ENCODE measurements at regions not wholly inside any gene's neighbourhood (a gene's known extent, or its start where the extent isn't known, plus 50 kb on each side); places are given as distances from the start of the nearest gene placed in this dataset.

DNA sequence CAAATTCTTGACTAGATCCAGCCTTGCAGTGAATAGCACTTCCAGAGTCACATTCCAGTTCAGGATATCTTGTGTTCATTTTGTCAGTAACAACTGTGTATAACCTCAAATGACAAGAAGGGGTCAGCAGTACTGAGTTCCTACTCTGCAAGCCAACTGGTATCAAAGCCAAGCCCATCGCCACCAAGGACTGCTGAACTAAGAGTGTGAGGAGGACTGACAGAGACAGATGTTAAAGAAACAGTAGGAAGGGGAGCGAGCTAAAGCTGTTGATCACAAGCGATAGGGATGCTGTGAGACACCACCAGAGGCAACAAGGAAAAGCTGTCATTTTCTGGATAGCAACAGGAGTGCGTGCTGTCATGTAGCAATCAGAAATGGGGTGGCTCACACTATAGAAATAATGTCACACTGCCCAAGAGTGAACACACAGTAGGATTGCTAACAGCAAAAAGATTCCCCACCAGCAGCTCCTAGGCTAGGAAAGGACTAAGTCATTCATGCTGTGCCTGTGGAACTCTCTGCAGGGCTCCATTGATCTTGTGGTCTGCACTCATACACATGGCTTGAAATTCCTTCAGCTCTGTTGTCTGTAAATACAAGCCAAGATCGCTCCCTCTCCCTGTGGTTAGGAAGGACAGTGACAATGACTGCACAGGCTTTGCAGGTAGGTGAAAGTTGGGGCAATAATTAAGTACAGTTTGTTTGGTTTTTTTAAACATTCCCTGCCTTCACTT lies 658.6 kb downstream of the NR2F1-AS1 start:
- DNase-seq = peak; percentile 11

DNA sequence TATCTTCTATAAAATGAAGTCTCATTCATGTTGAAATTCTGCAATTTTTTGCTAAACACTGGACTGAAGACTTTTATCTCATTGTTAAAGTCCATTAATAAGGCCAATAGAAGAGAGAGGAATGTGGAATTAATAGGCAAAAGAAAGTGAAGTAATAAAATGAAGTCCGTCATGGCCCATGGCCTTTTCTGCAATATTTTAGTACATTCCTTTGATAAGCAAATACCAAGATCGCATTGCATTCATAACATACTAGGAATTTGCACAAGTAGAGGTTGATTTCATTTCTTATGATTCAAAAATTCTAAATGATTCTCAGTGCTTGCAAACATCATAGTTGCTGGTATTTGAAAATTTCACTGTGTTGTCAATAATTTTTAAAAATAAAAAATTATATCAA lies 664.0 kb downstream of the NR2F1-AS1 start:
- peak; percentile 27 for DNase-seq

DNA sequence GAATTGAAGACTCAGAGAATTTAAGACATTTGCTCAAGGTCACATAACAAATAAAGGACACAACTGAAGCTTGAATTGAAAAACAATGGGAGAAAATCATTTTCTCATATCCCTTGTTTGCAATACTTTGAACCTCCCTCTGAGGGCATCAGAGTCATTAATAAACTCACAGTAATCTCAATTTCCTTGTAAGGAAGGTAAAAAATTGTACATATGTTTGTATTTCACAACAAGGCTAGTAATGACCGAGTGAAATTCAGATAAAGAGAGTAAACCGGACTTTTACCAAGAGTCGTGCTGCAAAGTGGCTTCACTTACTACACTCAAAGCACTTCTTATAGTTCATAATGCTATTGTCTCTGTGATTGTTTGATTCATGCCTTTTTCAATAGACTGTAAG lies 665.0 kb downstream of the NR2F1-AS1 start:
- peak; percentile 22 for DNase-seq

DNA sequence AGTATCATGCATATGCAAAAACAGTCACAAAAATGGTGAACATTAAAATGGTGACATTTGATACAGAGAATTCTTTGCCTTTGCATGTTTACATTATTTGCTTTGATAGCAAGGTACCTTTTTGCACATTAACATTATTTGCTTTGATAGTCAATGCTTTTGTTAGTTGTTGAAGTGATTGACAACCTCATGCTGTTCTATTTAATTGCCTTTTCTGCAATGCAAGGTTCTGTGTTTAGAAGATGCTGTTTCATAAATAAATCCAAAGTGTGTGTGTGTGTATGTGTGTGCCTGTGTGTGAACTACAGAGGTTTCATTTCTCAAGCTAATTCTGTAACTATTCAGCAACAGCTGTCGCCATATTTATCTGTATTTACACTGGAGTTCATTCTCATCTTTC lies 668.7 kb downstream of the NR2F1-AS1 start:
- no peak for DNase-seq

DNA sequence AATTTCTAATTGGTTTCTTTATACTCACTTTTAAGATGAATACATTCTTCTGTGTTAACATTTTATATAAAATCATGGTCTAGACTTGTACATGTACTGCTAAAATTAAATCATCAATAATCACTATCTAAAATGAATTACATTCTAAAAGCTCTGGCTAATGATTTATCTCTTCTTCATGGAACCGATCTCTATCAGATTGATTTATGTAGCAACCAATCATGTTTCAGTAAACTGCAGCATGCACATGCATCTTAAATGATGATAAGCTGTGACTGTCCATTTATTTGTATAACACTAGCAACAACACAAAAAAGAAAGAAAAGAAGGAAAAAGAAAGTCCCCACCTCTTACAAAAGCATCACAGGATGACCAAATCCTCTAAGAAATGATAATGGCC lies 669.2 kb downstream of the NR2F1-AS1 start:
- no peak for DNase-seq

DNA sequence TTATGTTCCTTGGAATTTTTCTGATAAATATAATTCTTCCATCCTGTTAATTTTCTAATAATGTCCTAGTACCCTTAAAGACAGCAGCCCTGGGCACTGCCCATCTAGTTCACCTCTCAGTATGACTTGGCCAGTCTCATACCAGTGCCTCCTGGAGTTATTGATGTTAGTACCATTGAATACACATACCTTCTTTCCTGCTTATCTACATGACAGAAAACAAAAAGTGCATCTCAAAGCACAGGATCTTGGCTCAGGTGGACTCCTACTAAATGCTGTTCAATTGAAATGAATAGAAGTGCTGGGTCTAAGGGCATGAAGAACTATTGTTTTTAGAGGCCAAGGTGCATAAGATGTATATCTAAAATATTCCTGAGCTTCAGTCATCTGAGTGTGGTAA lies 669.7 kb downstream of the NR2F1-AS1 start:
- DNase-seq = no peak

DNA sequence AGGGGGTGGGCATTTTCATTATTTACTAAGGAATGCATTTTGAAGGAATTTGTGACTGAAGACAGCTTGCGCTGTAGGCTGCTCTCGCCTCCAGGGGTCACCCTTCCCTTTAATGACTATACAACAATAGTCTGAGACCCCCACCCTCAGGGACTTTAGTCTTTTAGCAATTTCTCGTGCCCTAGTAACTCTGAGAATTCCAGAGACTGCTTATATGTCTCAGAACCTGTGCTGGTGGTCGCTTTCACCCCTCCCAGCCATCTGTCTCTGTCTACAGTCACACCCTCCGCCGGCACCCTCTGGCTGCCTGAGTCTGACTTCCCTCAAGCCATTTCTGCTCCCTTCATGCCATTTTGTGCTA lies 671.4 kb downstream of the NR2F1-AS1 start:
- DNase-seq = peak; percentile 31

DNA sequence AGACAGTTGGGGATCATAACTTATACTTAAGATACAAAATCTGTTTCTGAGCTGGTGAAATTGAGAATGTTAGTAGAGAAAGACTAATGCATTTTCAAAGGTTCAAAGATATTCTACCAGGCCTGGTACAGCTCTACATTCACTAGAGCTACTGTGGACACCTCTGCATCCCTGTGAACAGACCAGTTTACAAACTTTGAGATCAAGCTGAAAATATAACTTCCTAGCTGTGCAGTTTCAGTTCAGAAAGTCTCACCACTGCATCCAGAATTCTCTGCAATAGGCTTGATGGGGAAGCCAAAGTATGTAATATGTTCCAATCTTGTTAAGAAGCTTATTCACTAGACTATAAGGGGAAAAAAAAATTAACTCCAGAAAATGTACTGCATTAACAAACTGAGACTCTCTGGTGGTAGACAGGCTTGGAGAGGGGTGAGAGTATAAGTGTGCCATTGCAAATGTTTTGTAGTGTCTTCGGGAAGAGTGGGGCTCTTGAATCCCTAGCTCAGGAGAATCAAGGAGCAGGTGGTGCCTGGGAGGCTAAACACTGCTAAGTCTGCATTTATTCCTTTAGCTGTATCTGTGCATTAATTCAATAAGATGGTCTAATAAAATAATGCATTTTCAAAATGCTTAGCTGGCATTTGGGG lies 671.9 kb downstream of the NR2F1-AS1 start:
- DNase-seq = no peak

DNA sequence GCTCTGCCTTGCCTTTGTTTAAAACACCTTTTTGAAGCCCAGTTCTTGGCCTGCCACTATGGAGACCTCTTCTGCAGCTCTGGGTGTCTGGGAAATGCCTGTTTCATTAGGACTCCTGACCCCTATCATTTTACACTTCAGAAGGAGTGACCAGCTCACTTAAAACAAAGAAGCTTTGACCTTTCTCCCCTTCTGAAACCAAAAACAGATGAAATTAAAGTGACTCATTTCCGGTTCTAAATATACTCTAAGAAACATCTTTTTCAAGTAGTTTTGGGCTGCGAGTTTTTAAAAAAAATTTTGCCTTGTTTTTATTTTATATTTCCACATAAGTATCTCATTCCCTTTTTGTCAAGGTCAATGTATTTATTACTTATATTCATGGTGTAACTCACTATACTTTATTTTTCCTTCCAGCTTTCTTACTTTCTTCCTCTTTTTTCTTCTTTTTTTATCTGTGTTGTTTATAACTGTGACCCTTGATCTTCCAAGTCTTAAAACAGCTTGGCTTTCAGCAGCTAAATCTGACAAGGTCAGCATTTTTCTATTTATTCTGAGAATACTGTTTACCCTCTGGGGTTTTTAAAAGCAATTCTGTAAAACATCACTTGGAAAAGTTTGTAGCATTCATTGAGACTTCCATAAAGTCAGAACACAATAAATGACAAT lies 672.9 kb downstream of the NR2F1-AS1 start:
- DNase-seq = no peak

DNA sequence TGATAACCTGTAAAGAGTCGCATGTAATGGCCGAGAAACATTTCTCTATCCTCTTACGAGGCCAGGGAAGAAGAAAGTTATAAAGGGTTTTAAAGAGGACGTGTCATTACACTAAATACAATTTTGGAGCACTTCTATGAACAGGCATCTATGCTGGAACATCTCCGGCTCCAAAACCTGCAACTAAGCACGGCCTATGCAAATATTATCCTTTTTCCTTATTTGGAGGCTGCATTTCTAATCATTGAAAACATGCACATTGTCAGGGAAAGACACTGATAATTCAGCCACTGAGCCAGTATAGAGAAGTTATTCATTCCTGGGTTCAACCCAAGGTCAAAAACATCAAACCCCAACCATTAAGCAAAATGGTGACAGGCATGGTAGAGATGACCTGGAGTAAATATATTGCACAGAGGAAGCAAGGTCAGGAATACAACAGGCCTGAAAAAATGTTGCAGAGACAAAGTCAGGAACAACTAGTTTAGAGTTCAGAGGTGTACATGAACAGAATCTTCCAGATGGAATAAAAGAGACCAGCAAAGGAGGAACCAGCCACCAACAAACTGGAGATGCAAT lies 674.1 kb downstream of the NR2F1-AS1 start:
- DNase-seq = no peak

DNA sequence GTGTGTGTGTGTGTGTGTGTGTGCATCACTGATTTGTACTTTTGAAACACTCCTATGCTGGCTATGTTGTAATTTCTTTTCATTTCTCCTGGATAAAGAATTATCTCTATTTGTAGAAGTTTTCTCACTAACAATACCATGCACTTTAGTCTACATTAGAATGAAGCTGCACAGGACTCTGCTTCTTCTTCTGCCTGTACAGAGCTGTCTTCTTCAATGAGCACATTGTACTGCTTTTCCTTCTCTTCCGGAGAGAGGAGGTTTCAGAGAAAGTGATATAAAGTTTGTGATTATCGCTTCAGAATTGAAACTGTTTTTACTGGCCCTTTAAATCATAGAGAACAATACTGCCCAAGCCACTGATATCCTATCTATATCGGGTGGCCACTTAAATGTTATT lies 677.0 kb downstream of the NR2F1-AS1 start:
- no peak for DNase-seq

DNA sequence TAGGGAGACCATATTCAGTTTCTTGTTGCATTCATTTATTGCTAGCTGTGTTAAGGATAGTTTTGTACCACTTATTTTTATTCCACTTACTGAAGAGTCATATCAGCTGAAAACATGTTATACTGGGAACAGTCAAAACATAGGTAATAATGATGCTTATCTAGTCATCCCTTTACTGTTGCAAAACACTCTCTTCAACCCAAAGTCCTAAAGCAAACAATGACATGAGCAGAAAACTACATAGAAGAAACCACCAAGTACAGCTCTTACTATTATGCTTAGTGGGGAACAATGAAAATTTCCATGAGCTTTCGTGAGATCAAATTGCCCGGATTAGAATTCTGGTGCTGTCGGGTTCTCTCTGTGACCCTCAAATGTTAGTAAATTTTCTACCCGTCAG lies 681.4 kb downstream of the NR2F1-AS1 start:
- no peak for DNase-seq

DNA sequence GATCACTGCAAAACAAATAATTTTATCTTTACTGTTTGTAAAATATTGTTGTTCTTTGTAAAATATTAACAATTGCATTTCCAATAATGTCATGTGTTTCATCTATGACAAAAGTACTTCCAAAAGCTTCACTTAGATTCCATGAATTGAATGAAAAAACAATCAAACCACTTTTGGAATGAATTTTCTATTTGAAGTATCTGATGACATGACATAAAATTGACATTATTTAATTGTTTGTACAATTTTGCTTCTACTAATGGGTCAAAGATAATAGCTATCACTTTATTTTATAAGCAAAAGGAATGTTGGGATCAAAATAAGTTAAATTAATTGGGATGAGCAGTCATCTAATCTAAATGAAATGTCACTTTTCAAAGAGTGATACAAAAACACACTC lies 684.3 kb downstream of the NR2F1-AS1 start:
- DNase-seq = no peak

DNA sequence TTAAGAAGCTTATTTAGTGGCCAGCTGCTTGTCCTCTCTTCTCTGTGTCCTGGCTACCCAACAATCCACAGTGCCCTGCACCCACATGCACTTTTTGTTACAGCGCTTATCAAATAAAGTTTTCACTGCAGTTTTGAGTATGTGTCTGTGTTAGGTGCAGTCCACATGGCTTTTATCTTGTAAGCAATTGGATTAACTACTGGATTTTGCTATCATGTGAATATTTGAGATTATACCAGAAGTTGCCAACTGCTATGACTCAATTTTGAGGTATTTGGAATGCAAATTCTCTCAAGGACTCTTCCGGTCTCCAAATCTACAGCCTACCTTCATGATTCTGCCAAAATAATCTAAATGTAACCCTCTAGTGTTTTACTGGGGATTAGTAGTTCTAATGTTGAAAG lies 690.2 kb downstream of the NR2F1-AS1 start:
- peak; percentile 42 for DNase-seq

DNA sequence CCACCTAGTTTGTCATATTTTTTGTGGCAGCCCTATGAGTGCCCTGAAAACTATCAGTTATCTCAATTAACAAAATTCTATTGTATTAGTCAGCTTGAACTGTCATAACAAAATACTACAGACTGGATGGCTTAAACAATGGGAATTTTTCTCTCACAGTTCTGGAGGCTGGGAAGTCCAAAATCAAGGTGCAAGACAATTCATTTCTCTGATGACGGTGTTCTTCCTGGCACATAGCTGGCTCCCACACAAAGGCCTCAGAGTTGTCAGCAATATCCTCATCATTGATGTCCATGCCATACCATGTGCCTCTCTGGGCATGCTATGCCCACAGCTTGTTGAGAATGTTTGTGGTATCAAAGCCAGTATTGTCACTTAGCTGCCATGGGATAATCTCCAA lies 691.9 kb downstream of the NR2F1-AS1 start:
- no peak for DNase-seq

DNA sequence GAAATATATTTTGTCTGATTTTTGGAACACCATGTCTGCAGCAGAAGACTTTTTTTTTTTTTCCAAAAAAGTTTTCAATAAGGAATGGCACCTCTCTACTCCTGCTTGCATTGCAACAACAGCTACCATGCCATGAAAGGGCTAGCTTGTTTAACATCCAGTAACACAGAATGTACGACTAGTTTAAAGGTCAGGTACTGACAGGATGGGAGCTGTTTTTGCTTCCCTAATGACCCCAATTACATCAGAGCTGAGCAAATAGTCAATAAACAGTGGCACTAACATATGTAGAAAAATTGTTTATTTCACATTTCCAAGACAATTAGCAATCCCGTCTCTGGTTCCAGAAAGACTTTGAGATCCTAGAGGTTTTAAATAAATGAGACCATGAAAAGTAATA lies 693.8 kb downstream of the NR2F1-AS1 start:
- no peak for DNase-seq

DNA sequence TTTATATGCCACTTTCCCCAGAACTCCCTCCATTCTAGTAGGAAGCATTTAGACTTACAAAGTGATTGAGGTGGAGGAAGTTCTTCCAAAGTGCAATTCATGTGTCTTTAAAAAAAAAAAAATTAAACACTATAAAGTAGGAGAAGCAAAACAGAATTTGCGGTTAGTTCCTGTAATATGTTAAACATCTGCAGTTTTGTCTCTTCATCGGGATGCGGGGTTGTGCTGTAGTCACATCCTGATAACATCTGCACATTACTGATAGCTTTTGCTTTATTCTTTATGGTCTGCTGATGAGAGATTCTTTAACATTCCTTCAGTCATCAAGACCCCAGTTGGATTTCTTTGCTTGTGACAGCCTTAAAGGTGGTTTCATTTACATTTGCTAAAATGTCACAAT lies 694.3 kb downstream of the NR2F1-AS1 start:
- DNase-seq = peak; percentile 24

DNA sequence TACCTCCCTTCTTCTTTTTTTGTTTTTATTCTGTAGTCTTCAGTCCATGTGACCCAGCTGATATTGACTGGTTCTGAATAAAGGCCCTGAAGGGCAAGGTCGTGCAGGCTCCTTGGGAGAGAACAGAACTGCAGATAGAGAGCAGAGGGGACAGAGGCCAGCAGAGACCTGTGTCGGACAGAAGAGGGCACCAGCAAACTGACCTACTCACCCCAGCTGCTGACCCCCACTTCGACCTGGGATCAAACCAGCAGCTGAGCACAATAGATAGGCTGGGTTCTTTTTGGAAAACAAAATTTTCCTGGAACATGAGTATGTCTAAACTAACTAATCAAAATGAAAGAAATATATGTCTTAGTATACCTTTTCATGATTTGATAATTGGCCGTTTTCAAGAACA lies 695.1 kb downstream of the NR2F1-AS1 start:
- no peak for DNase-seq

DNA sequence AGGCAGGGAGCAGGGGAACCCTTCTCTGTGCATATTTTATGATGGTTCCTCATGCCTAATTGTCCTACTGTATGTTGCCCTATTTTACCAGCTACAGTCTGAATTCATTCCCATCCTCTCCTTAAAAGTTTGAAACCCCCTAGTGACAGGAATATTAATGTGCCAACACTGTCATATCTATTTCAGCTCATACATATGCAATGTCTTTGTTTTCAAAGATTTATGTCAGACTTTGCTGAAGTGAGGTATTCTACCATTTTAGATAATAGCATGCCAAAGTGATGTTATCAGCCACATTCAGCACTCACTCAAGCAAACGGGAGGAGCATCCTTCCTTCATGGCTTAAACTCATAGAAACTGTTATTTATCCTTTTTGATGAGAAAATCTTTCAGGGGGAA lies 696.5 kb downstream of the NR2F1-AS1 start:
- DNase-seq = peak; percentile 4

DNA sequence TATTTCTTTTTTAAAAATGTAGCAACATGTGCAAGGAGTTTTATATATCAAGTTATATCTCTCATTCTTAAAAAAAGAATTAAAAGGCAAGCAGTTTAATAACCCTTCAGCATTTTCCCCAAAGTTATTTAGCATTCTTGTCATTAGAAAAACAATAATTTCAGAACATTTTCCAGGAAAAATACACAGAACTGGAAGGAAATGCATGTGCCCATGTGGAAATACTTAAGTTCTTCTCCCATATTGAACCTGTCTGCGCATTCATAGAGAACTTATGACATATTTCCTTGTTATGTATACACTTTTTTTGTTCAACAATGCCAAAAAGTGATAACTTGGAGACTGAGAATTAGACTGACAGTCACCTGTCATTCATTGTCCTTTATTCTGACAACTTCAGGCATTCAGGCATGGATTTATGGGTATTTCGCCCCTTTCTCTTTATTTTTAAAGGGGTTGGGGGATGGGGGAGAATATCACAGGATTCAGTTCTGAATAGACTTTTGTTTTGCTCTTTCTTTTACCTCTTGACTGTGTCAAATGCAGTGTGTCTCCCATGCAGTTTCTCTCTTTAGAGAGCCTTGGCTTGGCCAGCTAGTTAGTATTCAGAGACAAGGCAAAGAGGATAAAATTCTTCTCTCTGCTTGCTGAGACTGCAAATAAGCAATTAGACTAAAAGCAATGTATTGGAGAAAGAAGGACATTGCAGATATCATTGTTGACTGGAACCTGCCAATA lies 701.0 kb downstream of the NR2F1-AS1 start:
- no peak for DNase-seq

DNA sequence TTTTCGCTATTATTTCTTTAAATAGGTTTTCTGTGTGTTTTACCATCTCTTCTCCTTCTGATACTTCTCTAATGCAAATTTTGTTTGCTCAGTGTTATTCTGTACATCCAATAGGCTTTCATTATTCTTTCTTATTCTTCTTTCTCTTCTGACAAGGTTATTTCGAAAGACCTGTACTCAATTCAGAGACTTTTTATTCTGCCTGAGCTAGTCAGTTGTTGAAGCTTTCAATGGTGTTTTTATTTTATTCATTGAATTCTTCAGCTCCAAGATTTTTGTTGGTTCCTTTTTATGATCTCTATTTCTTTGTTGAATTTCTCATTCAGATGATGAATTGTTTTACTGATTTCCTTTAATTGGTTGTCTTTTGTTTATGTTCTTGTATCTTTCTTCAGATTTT lies 706.2 kb downstream of the NR2F1-AS1 start:
- no peak for DNase-seq

DNA sequence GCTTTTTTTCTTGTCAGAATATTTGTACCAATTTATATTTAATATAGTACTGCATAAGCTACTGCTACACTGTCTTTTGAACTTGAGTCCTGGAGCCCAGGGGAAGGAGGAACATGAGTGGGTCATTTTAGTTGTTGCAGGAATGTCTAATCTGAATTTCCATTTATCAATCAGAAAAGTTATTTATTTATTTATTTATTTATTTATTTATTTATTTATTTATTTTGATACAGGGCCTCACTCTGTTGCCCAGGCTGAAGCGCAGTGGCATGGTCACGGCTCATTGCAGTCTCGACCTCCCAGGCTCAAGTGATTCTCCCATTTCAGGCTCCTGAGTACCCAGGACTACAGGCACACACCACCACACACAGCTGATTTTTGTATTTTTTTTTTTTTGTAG lies 712.6 kb downstream of the NR2F1-AS1 start:
- no peak for DNase-seq

DNA sequence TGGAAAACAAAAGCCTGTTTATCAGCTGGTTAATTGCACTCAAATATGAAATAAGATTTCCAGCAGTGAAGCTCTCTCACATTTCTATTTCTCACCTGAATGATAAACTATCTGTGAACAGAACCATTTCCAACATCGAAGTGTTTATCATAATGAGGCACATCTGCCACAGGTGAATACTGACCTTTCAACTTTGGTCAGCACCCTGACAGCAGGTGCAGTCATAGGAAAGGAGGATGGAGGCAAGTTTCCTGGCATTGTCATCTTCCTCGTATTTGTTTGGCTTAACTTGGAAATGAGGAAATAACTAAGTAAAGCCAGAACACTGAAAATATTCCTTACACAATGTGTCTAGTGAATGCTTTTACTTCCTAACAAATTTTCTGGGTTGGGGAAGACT lies 716.4 kb downstream of the NR2F1-AS1 start:
- no peak for DNase-seq

Measured in fibroblast of skin of scalp (primary cell).